ENCODE measurements at regions not wholly inside any gene's neighbourhood (a gene's known extent, or its start where the extent isn't known, plus 50 kb on each side); places are given as distances from the start of the nearest gene placed in this dataset.
"Not testable (repeated sequence)": the region's sequence is repeated elsewhere in the genome, so short reads cannot be mapped to it uniquely, and the experiment has no call there.

DNA sequence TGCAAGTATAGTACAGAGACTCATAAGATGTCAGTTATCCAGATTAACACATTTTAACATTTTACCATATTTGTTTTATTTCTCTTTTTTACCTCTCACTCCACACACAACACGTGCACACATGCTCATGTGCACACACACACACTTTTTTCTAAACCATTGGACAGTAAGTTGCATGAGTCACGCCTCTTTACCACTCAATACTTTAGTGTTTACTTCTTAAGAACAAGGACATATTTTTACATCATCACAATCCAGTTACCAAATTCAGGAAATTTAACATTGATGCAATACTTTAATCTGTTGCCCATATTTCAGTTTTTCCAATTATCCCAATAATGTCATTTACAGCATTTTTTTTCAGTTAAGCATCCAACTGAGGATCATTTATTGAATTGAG is 109.0 kb downstream of the RIN2 start:
- H3K27me3 ChIP-seq (ENCODE audit: low read depth), result no peaks in the 10 kb centered on the region
- no peak for DNase-seq (ENCODE audit: low spot score in 2 of 2)
- no peaks in the 10 kb centered on the region for H3K4me1 ChIP-seq
- H3K36me3 ChIP-seq (replicated peaks), result no peaks in the 10 kb centered on the region
- no peaks in the 10 kb centered on the region for H3K9me3 ChIP-seq
- H3K4me3 ChIP-seq, result no peak overlapping the region
- in situ Hi-C loops (cut with MboI; ENCODE audit: low sequenced_read_pairs), result no loop called here

GRCh38 chr20:19867940-19868371 is 109.9 kb downstream of the RIN2 start:
- H3K36me3 ChIP-seq (replicated peaks), result no peaks in the 10 kb centered on the region
- in situ Hi-C loops (cut with MboI; ENCODE audit: low sequenced_read_pairs), result no loop called here
- DNase-seq (ENCODE audit: low spot score in 2 of 2), result no peak
- no peaks in the 10 kb centered on the region for H3K27me3 ChIP-seq (ENCODE audit: low read depth)
- no peak overlapping the region for H3K4me3 ChIP-seq
- H3K9me3 ChIP-seq, result no peaks in the 10 kb centered on the region
- no peaks in the 10 kb centered on the region for H3K4me1 ChIP-seq

DNA sequence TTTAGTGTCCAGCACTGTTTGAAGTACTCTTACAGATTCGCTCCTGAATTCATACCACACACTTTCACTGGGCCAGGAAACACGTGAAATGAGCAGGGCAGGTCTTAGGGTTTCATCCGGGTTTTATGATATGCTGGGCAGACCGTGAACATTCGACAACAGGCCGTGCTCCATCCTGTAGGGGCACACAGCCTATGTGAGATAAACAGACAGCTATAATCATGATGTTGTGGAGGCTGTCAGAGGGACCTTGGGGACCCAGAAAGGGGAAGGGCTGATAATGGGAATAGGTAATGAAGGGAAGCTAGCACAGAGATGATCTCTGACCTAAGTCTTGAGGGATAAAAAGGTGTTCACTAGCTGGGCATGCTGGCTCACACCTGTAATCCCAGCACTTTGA is 110.4 kb downstream of the RIN2 start:
- DNase-seq (ENCODE audit: low spot score in 2 of 2), result no peak
- Histone ChIP-seq H3K4me3 (no peak overlapping the region), H3K27me3 (ENCODE audit: low read depth) (no peaks in the 10 kb centered on the region), H3K4me1 (no peaks in the 10 kb centered on the region), H3K9me3 (no peaks in the 10 kb centered on the region), H3K36me3 (replicated peaks) (no peaks in the 10 kb centered on the region)
- in situ Hi-C loops (cut with MboI; ENCODE audit: low sequenced_read_pairs), result no loop called here

DNA sequence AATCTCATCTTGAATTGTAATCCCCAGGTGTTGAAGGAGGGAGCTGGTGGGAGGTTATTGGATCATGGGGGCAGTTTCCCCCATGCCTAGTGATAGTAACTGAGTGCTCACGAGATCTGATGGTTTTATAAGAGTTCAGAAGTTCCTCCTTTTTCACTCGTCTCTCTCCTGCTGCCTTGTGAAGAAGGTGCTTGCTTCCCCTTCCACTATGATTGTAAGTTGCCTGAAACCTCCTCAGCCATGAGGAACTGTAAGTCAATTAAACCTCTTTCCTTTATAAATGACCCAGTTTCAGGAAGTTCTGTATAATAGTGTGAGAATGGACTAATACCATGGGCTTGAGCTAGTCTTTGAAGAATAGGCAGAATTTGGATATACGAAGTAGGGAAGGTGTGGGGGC is 113.9 kb downstream of the RIN2 start:
- Histone ChIP-seq H3K27me3 (ENCODE audit: low read depth) (no peaks in the 10 kb centered on the region), H3K36me3 (replicated peaks) (no peaks in the 10 kb centered on the region), H3K4me3 (no peak overlapping the region), H3K9me3 (no peaks in the 10 kb centered on the region), H3K4me1 (no peaks in the 10 kb centered on the region)
- in situ Hi-C loops (cut with MboI; ENCODE audit: low sequenced_read_pairs), result no loop called here
- no peak for DNase-seq (ENCODE audit: low spot score in 2 of 2)

DNA sequence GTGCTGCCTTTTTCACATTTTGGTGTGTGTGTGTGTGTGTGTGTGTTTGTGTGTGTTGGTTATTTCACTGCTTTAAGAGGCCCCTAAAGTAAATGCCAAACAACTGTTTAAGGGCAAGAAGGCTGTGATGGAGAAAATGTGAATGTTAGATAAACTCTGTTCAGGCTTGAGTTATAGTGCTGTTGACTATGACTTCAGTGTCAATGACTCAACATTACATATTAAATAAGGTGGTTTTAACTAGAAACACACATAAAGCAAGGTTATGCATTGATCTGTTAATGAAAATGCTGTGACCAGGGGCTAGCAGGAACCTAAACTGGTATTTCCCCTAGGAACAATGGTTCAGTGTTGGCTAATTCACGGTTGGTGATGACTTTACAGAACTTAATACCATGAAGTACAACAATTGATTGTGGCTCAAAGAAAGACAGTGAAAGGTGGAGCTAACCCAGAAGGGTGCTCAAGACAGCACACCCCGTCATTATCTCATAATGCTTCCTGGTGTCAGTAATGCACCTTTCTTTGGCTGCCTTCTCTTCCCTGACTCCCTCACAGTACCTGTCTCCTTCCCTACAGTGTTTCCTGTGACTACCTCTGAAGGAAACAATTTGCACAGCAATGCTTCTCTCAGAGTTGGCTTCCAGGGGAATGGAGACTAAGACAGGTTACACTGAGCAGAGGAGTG is 116.1 kb downstream of the RIN2 start:
- no peaks in the 10 kb centered on the region for H3K4me1 ChIP-seq
- no peaks in the 10 kb centered on the region for H3K9me3 ChIP-seq
- H3K36me3 ChIP-seq (replicated peaks), result no peaks in the 10 kb centered on the region
- no peak for DNase-seq (ENCODE audit: low spot score in 2 of 2)
- no peak overlapping the region for H3K4me3 ChIP-seq
- no peaks in the 10 kb centered on the region for H3K27me3 ChIP-seq (ENCODE audit: low read depth)
- in situ Hi-C loops (cut with MboI; ENCODE audit: low sequenced_read_pairs), result no loop called here

DNA sequence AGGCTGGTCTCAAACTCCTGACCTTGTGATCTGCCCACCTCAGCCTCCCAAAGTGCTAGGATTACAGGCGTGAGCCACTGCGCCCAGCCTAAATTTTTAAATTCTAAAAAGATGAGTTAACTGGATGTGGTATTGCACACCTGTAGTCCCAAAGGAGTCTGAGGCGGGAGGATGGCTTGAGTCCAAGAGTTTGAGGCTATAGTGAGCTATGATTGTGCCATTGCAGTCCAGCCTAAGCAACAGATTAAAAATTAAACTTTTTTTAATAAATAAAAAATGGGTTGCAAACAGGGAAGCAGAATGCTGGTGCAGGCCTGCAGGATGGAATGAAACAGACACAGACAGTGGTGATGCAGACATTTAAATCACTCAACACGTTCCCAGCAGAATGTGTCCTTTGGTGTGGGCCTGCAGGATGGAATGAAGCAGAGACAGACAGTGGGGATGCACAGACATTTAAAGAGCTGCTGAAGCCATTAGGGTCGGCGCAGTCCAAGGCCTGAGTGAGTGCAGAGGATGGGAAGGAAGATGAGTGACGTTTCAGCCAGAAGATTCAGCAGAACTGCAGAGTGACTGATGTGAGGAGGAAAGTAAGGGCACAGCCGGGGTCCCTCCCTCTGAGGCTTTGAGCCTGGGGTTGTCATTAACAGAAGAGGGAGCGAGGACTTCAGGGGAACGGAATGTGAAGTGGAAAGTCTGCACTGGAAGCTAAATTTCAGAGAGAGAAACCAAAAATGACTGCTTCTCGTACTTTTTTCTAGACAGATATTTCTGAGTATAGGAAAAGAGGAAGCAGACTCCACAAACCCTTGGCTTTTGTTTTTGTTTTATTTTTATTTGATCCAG is 117.5 kb downstream of the RIN2 start:
- Histone ChIP-seq H3K4me3 (no peak overlapping the region), H3K27me3 (ENCODE audit: low read depth) (no peaks in the 10 kb centered on the region), H3K36me3 (replicated peaks) (no peaks in the 10 kb centered on the region), H3K9me3 (no peaks in the 10 kb centered on the region), H3K4me1 (no peaks in the 10 kb centered on the region)
- DNase-seq (ENCODE audit: low spot score in 2 of 2), result no peak
- in situ Hi-C loops (cut with MboI; ENCODE audit: low sequenced_read_pairs), result no loop called here

- no peaks in the 10 kb centered on the region for H3K27me3 ChIP-seq (ENCODE audit: low read depth)
- no peaks in the 10 kb centered on the region for H3K9me3 ChIP-seq
- no peaks in the 10 kb centered on the region for H3K36me3 ChIP-seq (replicated peaks)
- no peak for DNase-seq (ENCODE audit: low spot score in 2 of 2)
- no peaks in the 10 kb centered on the region for H3K4me1 ChIP-seq
- H3K4me3 ChIP-seq, result no peak overlapping the region
- in situ Hi-C loops (cut with MboI; ENCODE audit: low sequenced_read_pairs), result no loop called here
Observed at GRCh38 chr20:19876828-19877460, 118.9 kb downstream of the RIN2 start.

DNA sequence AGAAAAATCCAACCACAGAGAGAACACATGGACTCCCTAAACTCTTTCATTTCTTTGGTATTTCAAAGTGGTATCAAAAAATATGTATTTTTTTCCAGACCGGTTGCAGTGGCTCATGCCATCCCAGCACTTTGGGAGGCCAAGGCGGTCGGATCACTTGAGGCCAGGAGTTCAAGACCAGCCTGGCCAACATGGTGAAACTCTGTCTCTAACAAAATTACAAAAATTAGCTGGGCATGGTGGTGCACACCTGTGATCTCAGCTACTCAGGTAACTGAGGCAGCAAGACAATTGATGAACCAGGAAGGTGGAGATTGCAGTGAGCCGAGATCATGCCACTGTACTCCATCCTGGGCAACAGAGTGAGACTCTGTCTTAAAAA is 121.8 kb downstream of the RIN2 start:
- in situ Hi-C loops (cut with MboI; ENCODE audit: low sequenced_read_pairs), result loop anchor here (10.0 kb wide), 1 partner anchor 55 kb away; no protein-coding TSS in a partner anchor
- not testable (repeated sequence) for DNase-seq (ENCODE audit: low spot score in 2 of 2); H3K4me1 ChIP-seq; H3K9me3 ChIP-seq; H3K36me3 ChIP-seq (replicated peaks); H3K27me3 ChIP-seq (ENCODE audit: low read depth); H3K4me3 ChIP-seq

- Histone ChIP-seq H3K27me3 (ENCODE audit: low read depth) (no peaks in the 10 kb centered on the region), H3K4me1 (no peaks in the 10 kb centered on the region), H3K9me3 (no peaks in the 10 kb centered on the region), H3K4me3 (no peak overlapping the region), H3K36me3 (replicated peaks) (no peaks in the 10 kb centered on the region)
- in situ Hi-C loops (cut with MboI; ENCODE audit: low sequenced_read_pairs), result loop anchor here (10.0 kb wide), 1 partner anchor 56 kb away; no protein-coding TSS in a partner anchor
- DNase-seq (ENCODE audit: low spot score in 2 of 2), result no peak
Observed at GRCh38 chr20:19880256-19881079, 122.4 kb downstream of the RIN2 start.

DNA sequence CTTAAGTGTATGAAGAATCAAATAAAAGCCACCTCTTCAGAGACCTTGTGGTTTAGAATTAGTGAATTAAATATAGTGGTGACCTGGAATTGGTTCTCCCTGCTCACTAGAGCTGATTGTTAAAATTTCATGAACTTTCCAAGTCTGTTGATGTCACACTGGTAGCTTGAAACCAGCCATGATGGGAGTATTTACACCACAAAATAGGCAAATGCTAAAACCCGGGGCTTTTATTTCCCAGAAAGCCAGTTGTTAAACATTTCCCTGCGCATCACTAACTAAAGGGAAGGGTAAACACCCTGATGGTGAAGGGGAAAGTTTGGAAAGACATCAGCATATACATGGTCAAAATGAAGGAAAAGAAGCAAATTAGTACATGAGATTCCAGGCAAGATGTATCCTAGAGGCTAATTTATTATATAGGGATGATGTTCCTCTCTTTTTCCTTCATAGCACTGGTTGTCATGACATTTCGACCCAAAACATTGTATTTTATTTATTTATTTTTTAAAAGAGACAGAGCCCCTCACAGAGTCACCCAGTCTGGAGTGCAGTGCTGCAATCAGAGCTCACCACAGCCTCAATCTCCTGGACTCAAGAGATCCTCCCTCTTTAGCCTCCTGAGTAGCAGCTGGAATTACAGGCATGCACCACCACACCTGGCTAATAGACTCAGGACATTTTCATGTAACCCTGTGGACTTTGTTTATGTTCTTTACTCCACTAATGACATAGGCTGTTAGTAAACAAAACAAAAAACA is 123.2 kb downstream of the RIN2 start:
- no peaks in the 10 kb centered on the region for H3K27me3 ChIP-seq (ENCODE audit: low read depth)
- H3K9me3 ChIP-seq, result no peaks in the 10 kb centered on the region
- no peak overlapping the region for H3K4me3 ChIP-seq
- in situ Hi-C loops (cut with MboI; ENCODE audit: low sequenced_read_pairs), result loop anchor here (10.0 kb wide), 1 partner anchor 56 kb away; no protein-coding TSS in a partner anchor
- no peaks in the 10 kb centered on the region for H3K36me3 ChIP-seq (replicated peaks)
- H3K4me1 ChIP-seq, result no peaks in the 10 kb centered on the region
- DNase-seq (ENCODE audit: low spot score in 2 of 2), result no peak

GRCh38 chr20:19881990-19882389 is 123.9 kb downstream of the RIN2 start:
- Histone ChIP-seq H3K27me3 (ENCODE audit: low read depth) (no peaks in the 10 kb centered on the region), H3K36me3 (replicated peaks) (no peaks in the 10 kb centered on the region), H3K4me3 (no peak overlapping the region), H3K4me1 (no peaks in the 10 kb centered on the region), H3K9me3 (no peaks in the 10 kb centered on the region)
- in situ Hi-C loops (cut with MboI; ENCODE audit: low sequenced_read_pairs), result loop anchor here (10.0 kb wide), 1 partner anchor 57 kb away; no protein-coding TSS in a partner anchor
- no peak for DNase-seq (ENCODE audit: low spot score in 2 of 2)

GRCh38 chr20:19882446-19882845 is 124.4 kb downstream of the RIN2 start:
- H3K4me3 ChIP-seq, result no peak overlapping the region
- in situ Hi-C loops (cut with MboI; ENCODE audit: low sequenced_read_pairs), result loop anchor here (10.0 kb wide), 1 partner anchor 58 kb away; no protein-coding TSS in a partner anchor
- no peaks in the 10 kb centered on the region for H3K4me1 ChIP-seq
- H3K9me3 ChIP-seq, result no peaks in the 10 kb centered on the region
- no peak for DNase-seq (ENCODE audit: low spot score in 2 of 2)
- no peaks in the 10 kb centered on the region for H3K27me3 ChIP-seq (ENCODE audit: low read depth)
- H3K36me3 ChIP-seq (replicated peaks), result no peaks in the 10 kb centered on the region

DNA sequence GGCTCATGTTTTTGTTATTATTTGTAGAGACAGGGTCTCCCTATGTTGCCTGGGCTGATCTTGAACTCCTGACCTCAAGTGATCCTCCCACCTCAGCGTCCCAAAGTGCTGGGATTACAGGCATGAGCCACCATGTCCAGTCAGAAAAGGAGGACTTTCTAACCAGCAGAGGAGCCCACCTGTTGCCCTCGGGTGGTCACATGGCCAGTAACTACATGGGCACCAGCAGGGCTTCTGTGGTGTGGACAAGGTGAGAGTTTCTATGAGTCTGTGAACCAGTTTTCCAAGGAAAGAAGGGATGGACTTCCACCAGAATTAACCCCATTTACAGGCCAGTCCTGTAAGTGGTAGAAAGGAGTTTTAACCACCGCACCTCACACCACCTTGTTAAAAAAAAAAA is 125.4 kb downstream of the RIN2 start:
- Histone ChIP-seq H3K27me3 (ENCODE audit: low read depth) (no peaks in the 10 kb centered on the region), H3K9me3 (no peaks in the 10 kb centered on the region), H3K4me3 (no peak overlapping the region), H3K4me1 (no peaks in the 10 kb centered on the region), H3K36me3 (replicated peaks) (no peaks in the 10 kb centered on the region)
- in situ Hi-C loops (cut with MboI; ENCODE audit: low sequenced_read_pairs), result loop anchor here (10.0 kb wide), 1 partner anchor 59 kb away; no protein-coding TSS in a partner anchor
- DNase-seq (ENCODE audit: low spot score in 2 of 2), result no peak

All from HAP-1 (cell line).